NCI-H1930 (cell line): ENCODE measurements at regions not wholly inside any gene's neighbourhood (a gene's known extent, or its start where the extent isn't known, plus 50 kb on each side); places are given as distances from the start of the nearest gene placed in this dataset.

ENCODE experiments used
- DNase-seq, 2 experiments: peaks; one replicate each; lab custom pipeline; 2025; lab: John Stamatoyannopoulos, UW

DNA sequence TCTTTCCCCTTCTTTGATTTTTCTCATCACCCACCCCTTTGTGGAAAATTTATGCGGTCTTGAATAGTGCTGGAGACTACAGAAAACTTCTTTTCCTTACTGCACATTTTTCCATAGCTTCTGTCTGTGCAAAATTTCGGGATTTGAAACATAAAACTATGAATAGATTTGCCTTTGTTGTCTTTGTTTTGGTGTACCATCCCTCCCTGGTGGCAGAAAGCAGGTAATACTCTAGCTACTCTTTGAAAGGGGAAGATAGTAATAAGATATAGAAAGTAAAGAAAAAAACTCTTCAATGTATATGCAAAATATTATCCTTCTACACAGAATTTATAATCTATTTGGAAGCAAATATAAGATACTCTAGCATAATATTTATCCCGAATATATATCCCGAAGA lies 79.1 kb upstream of the LMO3 start:
- DNase-seq, result no peak

DNA sequence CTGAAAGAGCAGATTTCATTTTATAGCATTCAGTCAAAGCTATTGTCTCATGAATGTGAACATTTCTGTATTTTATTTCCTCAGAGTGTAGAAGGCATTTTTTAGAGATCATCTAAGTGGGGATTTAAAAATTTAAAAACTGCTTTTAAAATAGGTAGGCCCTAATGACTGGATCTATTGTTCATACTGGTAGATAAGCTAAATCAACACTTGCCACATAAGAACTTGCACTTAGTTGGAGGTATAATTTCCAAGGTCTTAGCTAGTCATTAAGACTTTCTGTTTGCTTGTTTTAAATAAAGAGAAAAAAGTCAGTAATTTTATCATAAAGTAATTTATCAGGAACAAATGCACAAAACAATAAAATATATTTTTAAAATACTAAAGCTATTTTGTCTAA lies 75.2 kb upstream of the LMO3 start:
- peak; percentile 62 to 66 for DNase-seq

DNA sequence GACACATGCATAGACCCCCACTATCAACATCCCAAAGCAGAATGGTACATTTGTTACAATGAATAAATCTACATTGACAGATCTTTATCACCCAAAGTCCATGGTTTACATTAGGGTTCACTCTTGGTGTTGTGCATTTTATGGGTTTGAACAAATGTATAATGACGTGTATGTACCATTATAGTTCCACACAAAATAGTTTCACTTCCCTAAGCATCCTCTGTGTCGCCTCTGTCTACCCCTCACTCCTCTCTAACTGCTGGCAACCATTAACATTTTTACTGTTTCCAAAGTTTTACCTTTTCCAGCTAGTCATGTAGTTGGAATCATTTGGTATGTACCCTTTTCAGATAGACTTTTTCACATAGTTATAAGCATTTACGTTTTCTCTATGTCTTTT lies 69.5 kb upstream of the LMO3 start:
- no peak for DNase-seq

DNA sequence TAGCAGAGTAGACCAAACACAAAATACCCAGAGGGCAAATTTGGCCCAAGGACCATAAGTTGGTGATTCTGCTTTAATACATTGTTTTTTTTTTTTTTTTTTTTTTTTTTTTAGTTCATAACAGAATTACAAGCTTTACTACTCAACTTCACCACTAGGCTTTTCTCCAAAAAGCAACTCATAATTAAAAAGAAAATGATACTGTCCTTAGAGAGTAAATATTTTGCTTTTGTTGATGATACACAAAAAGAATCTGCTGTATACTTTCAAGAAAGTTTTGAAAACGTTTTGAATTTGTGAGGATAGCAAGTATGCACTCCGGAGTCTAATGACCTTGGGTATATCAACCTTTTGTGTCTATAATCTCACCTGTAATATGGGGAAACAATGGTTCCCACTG lies 68.9 kb upstream of the LMO3 start:
- DNase-seq, result no peak

DNA sequence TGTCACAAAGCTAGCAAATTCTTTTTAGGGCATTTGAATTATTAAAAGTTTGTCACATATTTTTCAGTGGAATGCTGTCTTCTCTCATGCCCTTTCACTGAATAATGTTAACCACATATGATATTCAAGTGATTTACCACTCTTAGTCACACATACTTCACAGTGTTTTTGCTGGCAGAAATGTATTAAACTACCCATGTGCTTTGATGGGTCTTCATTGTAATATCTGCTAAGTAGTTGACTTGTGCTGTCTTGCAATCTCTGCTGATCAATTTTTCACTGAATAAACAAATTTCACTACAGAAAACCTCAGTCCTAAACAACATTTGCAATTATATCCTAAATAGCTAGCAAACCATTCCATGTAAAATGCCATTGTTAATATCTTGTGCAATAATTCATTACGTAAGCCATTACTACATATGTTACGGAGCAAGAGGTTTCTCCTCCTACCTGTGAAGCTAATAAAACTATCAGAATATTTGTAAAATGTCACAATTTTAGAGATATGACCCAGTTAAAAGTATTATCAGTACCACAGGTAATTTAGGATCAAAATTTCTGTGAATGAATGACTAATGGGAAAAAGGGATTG lies 64.6 kb upstream of the LMO3 start:
- DNase-seq, result no peak

DNA sequence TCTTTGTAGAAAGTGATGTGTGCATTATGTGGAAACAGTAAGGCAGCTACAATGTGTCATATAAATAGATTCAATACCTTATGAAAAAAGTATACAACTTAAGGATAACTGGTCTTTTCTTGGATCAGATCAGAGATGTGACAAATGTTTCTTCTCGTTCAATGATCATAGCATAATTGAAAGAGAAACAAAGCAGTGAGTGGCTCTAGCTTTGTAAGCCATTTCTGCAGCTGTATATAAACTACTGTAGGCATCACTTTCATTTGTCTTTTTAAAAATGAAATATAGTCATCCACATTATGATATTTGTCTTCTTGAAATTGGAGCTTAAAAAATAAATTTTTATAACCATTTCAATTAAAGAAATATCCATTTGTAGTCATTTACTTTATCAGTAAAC lies 63.8 kb upstream of the LMO3 start:
- no peak for DNase-seq

DNA sequence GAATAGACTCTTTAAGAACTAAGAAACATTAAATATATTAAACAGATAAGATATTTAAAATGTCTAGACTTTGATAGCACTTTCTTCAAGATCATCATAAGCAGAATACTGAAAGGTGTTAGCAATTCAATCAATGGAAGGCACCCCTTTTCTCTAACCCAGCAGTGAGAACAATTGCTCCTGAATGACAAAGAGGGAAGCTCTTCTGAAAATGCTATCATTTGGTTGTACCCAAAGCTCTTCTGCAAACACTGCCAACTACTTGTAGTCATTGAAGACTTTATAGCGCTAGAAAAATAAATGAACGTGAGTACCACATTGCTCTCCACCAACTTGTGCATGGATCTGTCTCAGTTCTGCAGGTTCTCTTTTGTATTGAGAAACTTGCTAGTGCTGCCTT lies 62.2 kb upstream of the LMO3 start:
- no peak for DNase-seq

DNA sequence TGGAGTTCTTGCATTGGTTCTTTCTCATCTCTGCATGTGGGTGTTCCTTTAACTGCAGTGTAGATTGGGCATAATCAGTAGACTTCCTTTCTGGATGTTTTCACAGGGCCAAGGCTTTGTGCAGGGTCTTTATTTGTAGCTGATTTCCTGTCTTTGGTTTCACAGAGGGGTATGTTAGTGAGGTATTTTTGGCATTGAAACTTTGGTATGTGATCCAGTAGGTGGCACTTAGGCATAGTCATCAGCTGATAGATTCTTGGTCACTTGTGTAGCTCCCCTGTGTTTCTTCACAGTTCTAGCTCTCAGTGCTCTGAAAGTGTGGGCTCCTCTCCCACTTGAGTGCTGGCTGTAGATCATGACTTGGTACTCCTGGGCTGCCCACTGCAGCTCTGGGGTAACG lies 52.7 kb upstream of the LMO3 start:
- no peak for DNase-seq
